ENCODE measurements at regions not wholly inside any gene's neighbourhood (a gene's known extent, or its start where the extent isn't known, plus 50 kb on each side); places are given as distances from the start of the nearest gene placed in this dataset.

- TF ChIP-seq FOXK2 (IDR thresholded peaks at IDR 0.05): no peak
- no peak for TF ChIP-seq TARDBP (IDR thresholded peaks at IDR 0.05)
- TF ChIP-seq FOXA1 (IDR thresholded peaks at IDR 0.05): no peak
- TF ChIP-seq LEF1 (IDR thresholded peaks at IDR 0.05; ENCODE audit: borderline replicate concordance): no peak
These were observed 76.0 kb upstream of the EPC2 start for GRCh38 chr2:148568597-148568996.
